Esophagus squamous epithelium (tissue), 4 donors: ENCODE measurements at regions not wholly inside any gene's neighbourhood (a gene's known extent, or its start where the extent isn't known, plus 50 kb on each side); places are given as distances from the start of the nearest gene placed in this dataset.

Source experiments
- POLR2A ChIP-seq, 4 donors: fragments of 450-650 bp; IDR thresholded peaks; one replicate each; pipeline ENCODE4 v1.6.1; 2017; ENCODE audit warnings: antibody characterized with exemption in 4 of 4, mild to moderate bottlenecking in 4 of 4, moderate library complexity in 3 of 4
- TF ChIP-seq, protein P1 (sequence below), 6 experiments: fragments of 450-650 bp in 4 of 6; fragments of 200-600 bp in 2 of 6; sonication (generic) in 2 of 6; IDR thresholded peaks; one replicate each; pipeline ENCODE4 v1.5.1; 2016 to 2019; ENCODE audit warnings: antibody characterized with exemption in 6 of 6, mild to moderate bottlenecking in 4 of 6, moderate library complexity in 4 of 6

DNA sequence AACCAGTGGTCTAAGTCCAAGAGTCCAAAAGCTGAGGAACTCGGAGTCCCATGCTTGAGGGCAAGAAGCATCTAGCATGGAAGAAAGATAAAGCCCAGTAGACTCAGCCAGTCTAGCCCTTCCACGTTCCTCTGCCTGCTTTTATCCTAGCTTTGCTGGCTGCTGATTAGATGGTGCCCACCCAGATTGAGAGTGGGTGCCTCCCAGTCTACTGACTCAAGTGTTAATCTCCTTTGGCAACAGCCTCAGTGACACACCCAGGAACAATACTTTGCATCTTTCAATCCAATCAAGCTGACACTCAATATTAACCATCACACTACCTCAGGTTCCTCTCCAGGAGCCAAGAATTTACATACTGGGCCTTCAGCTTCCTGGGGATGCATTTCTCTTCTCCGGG, 476.1 kb downstream of the FUT8 start:
- TF ChIP-seq, protein P1, sequence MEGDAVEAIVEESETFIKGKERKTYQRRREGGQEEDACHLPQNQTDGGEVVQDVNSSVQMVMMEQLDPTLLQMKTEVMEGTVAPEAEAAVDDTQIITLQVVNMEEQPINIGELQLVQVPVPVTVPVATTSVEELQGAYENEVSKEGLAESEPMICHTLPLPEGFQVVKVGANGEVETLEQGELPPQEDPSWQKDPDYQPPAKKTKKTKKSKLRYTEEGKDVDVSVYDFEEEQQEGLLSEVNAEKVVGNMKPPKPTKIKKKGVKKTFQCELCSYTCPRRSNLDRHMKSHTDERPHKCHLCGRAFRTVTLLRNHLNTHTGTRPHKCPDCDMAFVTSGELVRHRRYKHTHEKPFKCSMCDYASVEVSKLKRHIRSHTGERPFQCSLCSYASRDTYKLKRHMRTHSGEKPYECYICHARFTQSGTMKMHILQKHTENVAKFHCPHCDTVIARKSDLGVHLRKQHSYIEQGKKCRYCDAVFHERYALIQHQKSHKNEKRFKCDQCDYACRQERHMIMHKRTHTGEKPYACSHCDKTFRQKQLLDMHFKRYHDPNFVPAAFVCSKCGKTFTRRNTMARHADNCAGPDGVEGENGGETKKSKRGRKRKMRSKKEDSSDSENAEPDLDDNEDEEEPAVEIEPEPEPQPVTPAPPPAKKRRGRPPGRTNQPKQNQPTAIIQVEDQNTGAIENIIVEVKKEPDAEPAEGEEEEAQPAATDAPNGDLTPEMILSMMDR (IDR thresholded peaks at IDR 0.05), result no peak
- TF ChIP-seq POLR2A (IDR thresholded peaks at IDR 0.05), result no peak
